H4 (cell line): ENCODE measurements at regions not wholly inside any gene's neighbourhood (a gene's known extent, or its start where the extent isn't known, plus 50 kb on each side); places are given as distances from the start of the nearest gene placed in this dataset.
"Not testable (repeated sequence)": the region's sequence is repeated elsewhere in the genome, so short reads cannot be mapped to it uniquely, and the experiment has no call there.

Experiments used
- DNase-seq: peaks from one replicate; pipeline ENCODE4 v3.0.0-alpha.2; 2015; ENCODE audit warnings: low spot score

DNA sequence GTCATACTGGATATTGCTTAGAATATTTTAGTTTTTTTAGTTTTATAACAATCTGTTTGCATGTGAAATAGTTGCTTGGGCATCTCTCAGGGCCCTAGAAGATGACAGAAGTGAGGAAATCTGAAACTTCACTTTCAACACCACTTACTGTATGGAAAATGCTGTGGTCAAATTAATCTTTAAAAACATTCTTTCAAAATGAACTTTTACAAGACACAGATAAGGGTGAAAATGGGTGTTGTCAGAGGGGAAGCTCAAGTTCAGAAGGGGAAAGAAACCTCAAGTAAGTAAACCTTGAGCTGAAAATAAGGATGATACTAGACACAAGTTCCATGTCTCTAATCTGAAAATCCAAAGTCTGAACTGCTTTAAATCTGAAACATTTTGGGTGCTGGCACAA, 1840.1 kb upstream of the RAG2 start:
- DNase-seq: no peak

DNA sequence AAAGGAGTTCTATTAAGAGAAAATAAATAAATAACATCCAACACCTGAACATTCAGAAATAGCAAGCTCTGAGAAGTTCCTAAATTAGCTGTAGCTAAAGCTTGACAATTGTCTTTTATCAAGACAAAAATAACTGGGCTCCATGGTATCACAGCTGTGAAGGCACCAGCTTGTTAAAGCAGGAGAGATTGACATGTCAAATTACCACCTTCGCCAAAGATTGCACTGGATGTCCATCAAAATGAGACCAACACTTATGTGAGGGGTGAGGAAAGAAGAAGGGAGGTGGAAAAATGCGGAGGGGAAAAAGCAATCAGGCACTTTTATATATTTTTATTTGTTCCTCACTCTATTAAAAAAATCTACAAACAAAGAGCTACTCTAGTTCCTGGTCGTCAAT, 1827.5 kb upstream of the RAG2 start:
- no peak for DNase-seq

DNA sequence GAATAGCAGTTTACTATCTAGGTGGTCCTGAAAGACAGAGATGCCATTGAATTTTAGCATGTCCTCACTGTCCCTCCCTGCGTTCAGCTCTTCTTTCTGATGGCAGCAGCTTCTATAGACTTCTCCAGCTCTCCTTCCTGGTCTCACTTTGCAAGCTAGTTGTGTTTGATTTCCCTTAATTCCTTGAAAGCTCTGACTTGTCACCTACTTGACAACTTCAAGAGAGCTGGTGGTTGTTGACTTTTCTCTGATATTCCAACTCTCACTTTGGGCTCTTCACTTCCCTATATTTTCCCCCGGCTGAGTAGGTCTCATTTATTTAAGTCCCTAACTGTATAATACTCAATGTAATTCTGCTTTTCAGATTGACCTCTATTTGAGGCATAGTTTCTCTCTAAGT, 1825.0 kb upstream of the RAG2 start:
- no peak for DNase-seq

DNA sequence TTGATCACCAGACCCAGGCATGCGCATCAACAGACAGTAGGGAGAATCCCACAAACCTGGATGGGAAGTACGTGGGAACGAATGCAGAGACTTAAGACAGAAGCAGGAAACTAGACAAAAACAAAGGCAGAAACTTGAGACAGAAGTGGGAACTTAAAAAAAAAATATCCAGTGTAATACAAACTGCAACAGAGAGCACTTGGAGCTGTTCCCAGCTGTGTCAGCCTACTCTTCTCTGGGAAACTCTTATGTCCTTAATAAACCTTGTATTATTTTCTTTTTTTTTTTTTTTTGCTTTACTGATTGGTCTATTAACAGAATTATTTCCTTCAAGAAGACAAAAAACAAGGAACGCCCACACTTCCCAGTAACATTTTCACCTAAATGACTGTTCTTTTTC, 1818.1 kb upstream of the RAG2 start:
- peak; percentile 21 for DNase-seq

DNA sequence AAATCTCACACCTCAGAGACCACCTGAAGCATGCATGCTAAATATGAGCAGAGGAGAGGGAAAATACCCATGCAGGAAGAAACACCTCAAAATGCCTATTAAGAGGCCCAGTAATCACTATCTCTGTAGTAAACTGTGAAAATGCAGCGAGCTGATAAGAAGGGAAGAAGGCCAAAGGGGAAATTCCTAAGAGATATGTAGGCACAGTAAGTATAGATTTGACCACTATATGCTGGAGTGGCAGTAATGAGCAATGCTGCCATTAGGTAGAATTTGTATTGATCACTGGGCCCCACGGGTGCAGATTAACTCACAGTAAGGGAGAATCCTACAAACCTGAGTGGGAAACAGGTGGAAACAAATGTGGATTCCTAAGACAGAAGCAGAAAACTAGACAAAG, 1813.1 kb upstream of the RAG2 start:
- no peak for DNase-seq

DNA sequence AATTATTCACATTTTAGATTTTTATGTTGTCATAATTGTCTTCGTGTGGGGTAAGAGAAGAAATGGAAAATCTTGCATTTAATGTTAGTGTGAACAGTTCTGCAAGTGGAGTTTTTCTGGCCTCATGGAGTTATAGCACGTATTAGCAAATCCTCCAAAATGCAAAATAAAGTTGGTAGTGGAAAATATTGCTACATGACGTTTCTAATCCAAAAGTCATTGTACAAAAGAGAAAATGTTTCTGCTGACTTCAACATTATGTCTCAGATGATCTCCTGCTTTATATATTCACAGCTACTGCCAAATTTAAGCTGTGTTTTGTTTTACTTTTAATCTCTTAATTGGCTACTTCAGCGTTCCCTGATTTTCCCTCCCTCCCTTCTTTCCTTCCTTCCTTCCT, 1804.0 kb upstream of the RAG2 start:
- DNase-seq: no peak

GRCh38 chr11:38392176-38392575, 1794.1 kb upstream of the RAG2 start:
- DNase-seq: no peak

DNA sequence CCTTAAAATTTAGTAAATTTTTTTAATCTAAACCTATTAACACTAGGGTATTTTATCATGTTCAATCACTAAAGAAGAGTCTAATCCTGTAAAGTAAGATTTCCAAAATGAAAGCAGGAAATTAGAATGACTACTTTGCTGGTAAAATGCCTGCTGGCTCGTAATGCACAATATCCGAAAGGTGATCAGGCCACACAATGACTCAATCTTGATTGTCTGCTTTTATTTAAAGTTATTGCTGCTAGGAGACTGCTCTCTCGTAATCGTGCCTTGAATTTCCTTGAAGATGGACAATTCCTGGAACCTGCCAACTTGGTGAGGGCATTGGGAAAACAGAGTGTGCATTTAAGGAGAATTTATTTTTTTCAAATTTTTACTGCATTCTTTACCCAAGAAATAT, 1786.5 kb upstream of the RAG2 start:
- peak; percentile 74 for DNase-seq

GRCh38 chr11:38365274-38365673, 1767.2 kb upstream of the RAG2 start:
- no peak for DNase-seq

GRCh38 chr11:38356255-38356654, 1758.2 kb upstream of the RAG2 start:
- DNase-seq: no peak

GRCh38 chr11:38345286-38345685, 1747.2 kb upstream of the RAG2 start:
- DNase-seq: no peak

DNA sequence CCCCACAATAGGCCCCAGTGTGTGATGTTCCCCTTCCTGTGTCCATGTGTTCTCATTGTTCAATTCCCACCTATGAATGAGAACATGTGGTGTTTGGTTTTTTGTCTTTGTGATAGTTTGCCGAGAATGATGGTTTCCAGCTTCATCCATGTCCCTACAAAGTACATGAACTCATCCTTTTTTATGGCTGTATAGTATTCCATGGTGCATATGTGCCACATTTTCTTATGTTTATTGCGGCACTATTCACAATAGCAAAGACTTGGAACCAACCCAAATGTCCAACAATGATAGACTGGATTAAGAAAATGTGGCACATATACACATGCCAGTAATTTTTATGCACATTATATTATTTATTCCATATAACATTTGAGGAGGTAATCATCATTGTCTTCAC, 1743.6 kb upstream of the RAG2 start:
- DNase-seq: not testable (repeated sequence)

DNA sequence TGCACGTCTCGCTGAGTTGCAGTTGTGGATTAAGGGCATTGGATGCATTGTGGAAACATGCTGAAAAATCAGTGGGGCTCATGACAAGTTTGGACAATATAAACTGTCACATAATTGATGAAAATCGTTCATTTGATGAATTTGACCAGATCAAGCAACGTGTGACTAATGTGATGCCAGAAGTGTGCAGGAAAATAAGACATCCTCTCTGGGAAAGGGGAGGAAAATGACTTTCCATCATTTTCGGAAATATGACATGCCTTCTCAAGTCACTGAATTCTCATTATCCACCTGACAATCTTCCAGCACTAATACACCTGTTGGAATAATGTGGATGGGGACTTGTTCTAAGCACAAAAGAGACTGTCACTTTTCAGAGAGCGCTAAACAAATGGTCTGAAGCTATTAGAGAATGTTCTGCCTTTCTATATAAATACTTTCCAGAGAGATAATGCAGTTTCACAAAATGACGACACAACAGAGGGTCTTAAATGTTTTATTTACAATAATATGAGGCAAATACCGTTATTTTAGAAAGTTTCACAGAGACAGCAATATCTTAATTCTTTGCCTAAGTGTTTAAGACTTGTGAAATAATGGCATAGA, 1741.9 kb upstream of the RAG2 start:
- DNase-seq: no peak

DNA sequence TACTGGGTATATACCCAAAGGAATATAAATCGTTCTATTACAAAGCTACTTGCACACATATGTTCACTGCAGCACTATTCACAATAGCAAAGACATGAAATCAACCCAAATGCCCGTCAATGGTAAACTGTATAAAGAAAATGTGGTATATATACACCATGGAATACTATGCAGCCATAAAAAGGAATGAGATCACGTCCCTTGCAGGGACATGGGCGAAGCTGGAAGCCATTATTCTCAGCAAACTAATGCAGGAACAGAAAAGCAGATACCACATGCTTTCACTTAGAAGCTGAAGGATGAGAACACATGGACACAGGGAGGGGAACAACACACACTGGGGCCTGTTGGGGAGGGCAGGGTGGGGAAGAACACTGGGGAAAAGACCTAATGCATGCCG, 1740.0 kb upstream of the RAG2 start:
- DNase-seq: not testable (repeated sequence)

- peak; percentile 16 for DNase-seq
Observed at GRCh38 chr11:38332046-38332445, 1734.0 kb upstream of the RAG2 start.

DNA sequence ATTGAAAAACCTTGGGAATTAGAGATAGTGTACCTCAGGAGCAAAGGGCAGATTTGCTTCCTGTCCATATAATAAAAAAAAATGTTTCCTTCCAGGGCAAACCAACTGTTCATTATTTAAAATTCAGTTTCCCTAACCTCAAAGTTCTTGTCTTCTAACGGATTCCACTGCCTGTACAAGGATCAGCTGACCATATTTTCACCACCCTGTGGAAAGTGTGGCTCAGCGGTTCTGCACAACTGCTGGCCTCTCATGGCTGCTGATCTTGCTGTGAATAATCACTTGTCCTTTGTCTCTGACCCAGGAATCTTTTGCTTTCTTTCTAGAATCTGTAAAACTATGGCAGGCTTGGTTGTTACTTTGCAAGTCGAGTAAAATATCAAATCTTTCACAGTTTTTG, 1732.5 kb upstream of the RAG2 start:
- DNase-seq: no peak

DNA sequence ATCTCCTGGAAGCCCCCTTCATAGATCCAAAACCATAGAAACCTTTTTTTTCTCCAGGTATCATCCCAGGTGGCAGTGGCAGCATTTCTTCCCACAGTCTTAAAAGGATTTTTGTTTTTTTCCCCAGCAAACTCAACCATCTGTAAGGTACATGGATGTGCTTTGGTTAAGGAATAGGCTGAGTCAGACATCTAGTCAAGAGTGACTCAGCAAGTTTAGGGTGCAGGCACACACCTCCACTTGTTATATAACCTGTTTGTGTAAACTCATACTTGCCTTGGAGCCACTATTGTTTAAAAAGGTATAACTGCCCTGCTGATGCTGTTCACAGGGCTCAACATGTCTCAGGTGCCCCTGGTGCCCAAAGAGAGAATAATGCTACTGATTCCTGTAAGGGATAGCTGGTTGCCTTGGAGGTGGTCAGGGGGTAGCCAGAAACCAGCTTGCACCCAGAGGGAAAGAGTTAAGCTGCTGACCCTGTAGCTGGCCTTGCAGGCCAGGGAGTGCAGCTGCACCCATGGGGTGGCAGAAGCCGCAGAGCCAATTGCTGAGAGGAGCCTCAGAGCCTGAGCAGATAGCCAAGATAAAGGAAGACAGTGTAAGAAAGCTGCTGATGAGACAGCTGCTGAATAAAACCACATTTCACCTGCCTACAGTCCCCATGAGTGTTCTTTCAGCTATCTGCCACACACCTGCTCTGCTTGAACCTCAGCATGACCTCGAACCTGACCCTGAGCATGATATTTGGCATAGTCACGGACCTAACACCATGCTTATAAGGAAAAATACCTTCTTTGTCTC, 1726.1 kb upstream of the RAG2 start:
- peak; percentile 16 for DNase-seq

DNA sequence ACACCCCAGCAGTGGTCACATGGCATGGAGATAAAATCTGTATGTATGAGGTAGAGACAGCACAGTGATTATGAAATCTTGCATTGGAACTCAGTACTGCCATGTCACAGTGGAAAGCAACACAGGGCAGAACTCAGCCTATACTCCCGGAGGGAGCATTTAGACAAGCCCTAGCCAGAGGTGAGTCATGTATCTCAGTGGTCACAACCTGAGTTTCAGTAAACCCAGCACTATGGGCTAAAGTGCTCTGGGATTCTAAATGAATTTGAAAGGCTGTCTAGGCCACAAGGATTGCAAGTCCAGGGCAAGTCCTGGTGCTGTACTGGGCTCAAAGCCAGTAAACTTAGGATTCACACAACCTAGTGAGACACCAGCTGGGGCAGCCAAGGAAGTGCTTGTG, 1717.1 kb upstream of the RAG2 start:
- peak; percentile 80 for DNase-seq

- no peak for DNase-seq
Observed at GRCh38 chr11:38307455-38307854, 1709.4 kb upstream of the RAG2 start.

GRCh38 chr11:38305682-38306081, 1707.6 kb upstream of the RAG2 start:
- peak; percentile 9 for DNase-seq

- no peak for DNase-seq
Observed at GRCh38 chr11:38304926-38305325, 1706.9 kb upstream of the RAG2 start.

DNA sequence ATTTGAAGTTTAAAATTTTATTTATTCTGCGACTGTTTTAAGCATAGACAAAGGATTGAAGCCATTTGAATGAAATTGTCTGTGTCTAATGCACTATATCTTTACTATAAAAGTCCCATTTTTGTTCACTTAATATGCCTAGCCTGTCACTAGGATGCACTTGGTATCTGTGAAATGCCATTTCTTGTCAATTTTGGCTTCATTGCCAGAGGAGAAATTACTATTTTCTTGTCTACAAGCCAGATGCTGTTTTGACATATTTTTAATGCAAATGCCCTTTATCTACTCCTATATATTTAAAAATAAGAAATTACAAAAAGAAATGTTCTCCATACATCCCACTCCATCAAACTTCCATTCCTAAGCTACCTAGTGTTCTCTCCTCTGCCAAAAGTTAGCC, 1704.5 kb upstream of the RAG2 start:
- DNase-seq: no peak

GRCh38 chr11:38300570-38300969, 1702.5 kb upstream of the RAG2 start:
- no peak for DNase-seq
